Lung (tissue), 11 donors: ENCODE measurements at regions not wholly inside any gene's neighbourhood (a gene's known extent, or its start where the extent isn't known, plus 50 kb on each side); places are given as distances from the start of the nearest gene placed in this dataset.

Experiments
- ATAC-seq: fragments of 200-7000 bp; cut with Tn5 transposase; one replicate; pipeline ENCODE4 v1.9.1; 2020; ENCODE audit warnings: moderate number of reproducible peaks; ENCODE audit not compliant: insufficient read depth, low FRiP score
- DNase-seq, 3 donors: peaks; one replicate each; pipeline ENCODE4 v3.0.0-alpha.2; 2013 to 2017
- H3K27ac ChIP-seq, 2 donors: one replicate each; pipeline ENCODE4 v1.5.1; 2013; ENCODE audit warnings: mild to moderate bottlenecking in 2 of 2, moderate library complexity in 2 of 2, control low read depth in 1 of 2, inconsistent platforms in 1 of 2, low read depth in 1 of 2, low read length in 1 of 2
- H3K27me3 ChIP-seq, 3 donors: one replicate each; pipeline ENCODE4 v1.5.1; 2013; ENCODE audit warnings: low read length in 2 of 3; ENCODE audit not compliant: control insufficient read depth in 3 of 3, insufficient read depth in 3 of 3
- H3K36me3 ChIP-seq, 4 donors: one replicate each; pipeline ENCODE4 v1.5.1; 2013; ENCODE audit warnings: low read length in 4 of 4, mild to moderate bottlenecking in 1 of 4, moderate library complexity in 1 of 4; ENCODE audit not compliant: control insufficient read depth in 4 of 4, insufficient read depth in 4 of 4
- H3K4me1 ChIP-seq, 5 donors: one replicate each; pipeline ENCODE4 v1.5.1; 2013; ENCODE audit warnings: low read length in 5 of 5, mild to moderate bottlenecking in 2 of 5, moderate library complexity in 1 of 5; ENCODE audit not compliant: control insufficient read depth in 5 of 5, insufficient read depth in 5 of 5
- H3K4me3 ChIP-seq: one replicate; pipeline ENCODE4 v1.5.1; 2013; ENCODE audit warnings: mild to moderate bottlenecking, control low read depth, moderate library complexity
- H3K9ac ChIP-seq, 2 donors: one replicate each; pipeline ENCODE4 v1.5.1; 2013; ENCODE audit warnings: low read length in 2 of 2, control low read depth in 1 of 2; ENCODE audit not compliant: insufficient read depth in 1 of 2
- H3K9me3 ChIP-seq, 4 donors: one replicate each; pipeline ENCODE4 v1.5.1; 2013; ENCODE audit warnings: low read length in 3 of 4, mild to moderate bottlenecking in 1 of 4, moderate library complexity in 1 of 4; ENCODE audit not compliant: control insufficient read depth in 4 of 4, insufficient read depth in 3 of 4
- WGBS, 2 donors: extraction: QIAGEN DNeasy Blood & Tissue Kit; methylation state at CpG; one replicate each; pipeline ENCODE4 v1.1.7; 2013; 5-methylcytosine and 5-hydroxymethylcytosine counted together
- TF ChIP-seq, protein P1 (sequence below): IDR thresholded peaks from 2 replicates; pipeline ENCODE4 v1.5.1; 2012; ENCODE audit warnings: mild to moderate bottlenecking; ENCODE audit errors: control extremely low read depth, extremely low read depth
- donor health status: control.
- donor health status: control.
- donor health status: Bipolar disorder and iron deficiency.
- donor health status: healthy.
- donor health status: DM: yes; HTN: yes; CAD: no.

DNA sequence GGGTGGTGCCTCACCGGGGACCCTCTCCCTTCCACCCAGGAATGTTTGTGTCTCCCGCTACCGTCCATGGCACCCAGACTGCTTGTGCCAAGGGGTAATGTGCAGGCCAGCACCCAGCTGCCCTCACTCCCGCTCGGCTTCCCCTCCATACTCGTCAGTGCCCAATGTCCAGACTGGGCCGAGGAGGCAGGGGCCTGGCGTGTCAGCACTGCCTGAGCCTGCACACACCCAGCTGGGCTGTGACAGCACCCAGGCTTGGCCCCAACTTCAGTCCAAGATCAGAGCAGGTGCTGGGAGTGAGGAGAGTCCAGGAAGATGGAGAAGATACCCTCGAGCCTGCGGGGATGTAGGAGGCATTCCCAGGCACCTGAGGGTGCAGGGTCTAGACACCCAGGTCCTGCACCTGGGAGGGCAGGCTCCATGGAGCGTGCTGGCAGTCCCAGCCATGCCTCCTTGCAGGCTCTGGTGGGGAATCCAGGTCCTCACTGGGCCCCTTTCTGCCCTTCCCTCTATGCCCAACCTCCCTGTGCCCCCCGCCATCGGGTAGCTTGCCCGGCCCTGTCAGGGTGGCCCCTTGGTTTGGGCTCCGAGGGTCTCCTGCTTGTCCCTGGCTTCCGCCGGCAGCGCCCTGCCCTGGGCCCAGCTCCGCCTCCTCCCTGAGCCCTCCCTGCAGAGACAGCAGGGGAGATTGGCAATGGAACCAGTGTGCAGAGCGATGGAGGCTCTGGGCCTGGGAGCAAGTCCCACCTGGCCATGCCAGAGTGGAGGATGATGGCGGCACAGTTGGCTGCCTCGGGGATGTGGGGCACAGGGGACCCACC, 250.8 kb upstream of the EDIL3 start:
- no peaks in the 10 kb centered on the region for H3K36me3 ChIP-seq
- no peak for DNase-seq
- no peak overlapping the region for H3K27ac ChIP-seq
- H3K9me3 ChIP-seq, result peaks cover 0 to 3% (median 0%) of the 10 kb centered on the region in 4 donors
- ATAC-seq, result no peak
- TF ChIP-seq, protein P1, sequence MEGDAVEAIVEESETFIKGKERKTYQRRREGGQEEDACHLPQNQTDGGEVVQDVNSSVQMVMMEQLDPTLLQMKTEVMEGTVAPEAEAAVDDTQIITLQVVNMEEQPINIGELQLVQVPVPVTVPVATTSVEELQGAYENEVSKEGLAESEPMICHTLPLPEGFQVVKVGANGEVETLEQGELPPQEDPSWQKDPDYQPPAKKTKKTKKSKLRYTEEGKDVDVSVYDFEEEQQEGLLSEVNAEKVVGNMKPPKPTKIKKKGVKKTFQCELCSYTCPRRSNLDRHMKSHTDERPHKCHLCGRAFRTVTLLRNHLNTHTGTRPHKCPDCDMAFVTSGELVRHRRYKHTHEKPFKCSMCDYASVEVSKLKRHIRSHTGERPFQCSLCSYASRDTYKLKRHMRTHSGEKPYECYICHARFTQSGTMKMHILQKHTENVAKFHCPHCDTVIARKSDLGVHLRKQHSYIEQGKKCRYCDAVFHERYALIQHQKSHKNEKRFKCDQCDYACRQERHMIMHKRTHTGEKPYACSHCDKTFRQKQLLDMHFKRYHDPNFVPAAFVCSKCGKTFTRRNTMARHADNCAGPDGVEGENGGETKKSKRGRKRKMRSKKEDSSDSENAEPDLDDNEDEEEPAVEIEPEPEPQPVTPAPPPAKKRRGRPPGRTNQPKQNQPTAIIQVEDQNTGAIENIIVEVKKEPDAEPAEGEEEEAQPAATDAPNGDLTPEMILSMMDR, result no peak
- no peaks in the 10 kb centered on the region for H3K27me3 ChIP-seq
- no peaks in the 10 kb centered on the region for H3K4me1 ChIP-seq
- H3K9ac ChIP-seq, result no peak overlapping the region
- WGBS, 2 donors, result 94 to 96% methylated on average over 22 of the region's 22 CpGs
- no peak overlapping the region for H3K4me3 ChIP-seq

DNA sequence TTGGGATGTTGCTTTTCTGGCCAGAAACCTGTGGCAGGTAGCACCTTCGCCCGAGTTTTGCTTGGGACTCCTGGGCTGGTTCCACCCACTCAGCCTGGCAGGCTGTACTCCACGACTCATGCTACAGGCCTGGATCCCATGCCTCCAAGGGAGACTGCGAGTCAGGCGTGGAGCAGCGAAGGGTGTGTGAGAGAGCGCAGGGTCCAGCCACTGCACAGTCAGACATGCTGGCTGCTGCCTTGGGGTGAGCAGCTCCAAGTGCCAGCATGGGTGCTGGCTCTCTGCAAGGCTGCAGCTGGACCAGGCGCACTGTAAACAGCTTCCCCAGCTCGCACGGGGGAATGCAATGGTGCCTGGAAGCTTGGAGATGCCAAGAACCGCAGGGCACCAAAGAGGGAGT, 249.6 kb upstream of the EDIL3 start:
- ATAC-seq, result no peak
- Histone ChIP-seq H3K27me3 (no peaks in the 10 kb centered on the region), H3K9me3 (peaks cover 0 to 4% (median 0%) of the 10 kb centered on the region in 4 donors), H3K4me3 (no peak overlapping the region), H3K36me3 (no peaks in the 10 kb centered on the region), H3K9ac (no peak overlapping the region), H3K4me1 (no peaks in the 10 kb centered on the region), H3K27ac (no peak overlapping the region)
- DNase-seq, result no peak
- 90 to 92% methylated on average over 11 of the region's 11 CpGs for WGBS, 2 donors
- TF ChIP-seq, protein P1, result no peak

DNA sequence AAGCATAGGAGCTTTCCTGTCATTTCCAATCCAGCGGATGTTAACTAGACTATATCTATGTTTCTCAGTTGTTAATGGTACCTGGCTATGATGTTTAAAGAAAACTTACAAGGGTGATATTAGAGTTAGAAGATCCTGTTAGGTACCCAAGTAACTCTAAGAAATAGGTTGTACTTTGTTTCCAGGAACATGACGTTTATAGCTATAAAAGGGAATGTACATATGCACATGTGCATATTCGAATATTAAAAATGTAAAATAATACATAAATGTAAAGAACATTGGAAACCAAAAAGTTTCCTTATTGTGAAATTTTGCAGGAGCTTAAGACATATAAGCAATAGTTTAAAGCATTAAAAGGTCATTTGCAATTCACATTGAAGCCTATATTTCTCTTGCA, 247.7 kb upstream of the EDIL3 start:
- DNase-seq (no peak), ATAC-seq (no peak)
- Histone ChIP-seq H3K4me3 (no peak overlapping the region), H3K27me3 (no peaks in the 10 kb centered on the region), H3K9me3 (peaks cover 0 to 4% (median 0%) of the 10 kb centered on the region in 4 donors), H3K9ac (no peak overlapping the region), H3K27ac (no peak overlapping the region), H3K36me3 (no peaks in the 10 kb centered on the region), H3K4me1 (no peaks in the 10 kb centered on the region)
- TF ChIP-seq, protein P1, result no peak
- WGBS, 2 donors, result 85 to 91% methylated on average over 3 of the region's 3 CpGs
